H1 (cell line): ENCODE measurements at regions not wholly inside any gene's neighbourhood (a gene's known extent, or its start where the extent isn't known, plus 50 kb on each side); places are given as distances from the start of the nearest gene placed in this dataset.
"Not testable (repeated sequence)": the region's sequence is repeated elsewhere in the genome, so short reads cannot be mapped to it uniquely, and the experiment has no call there.

ENCODE experiments used
- CTCF ChIA-PET: fragments of 300-600 bp; sonication (Branson Sonifier 250); formaldehyde crosslinking; loops from one replicate; lab custom pipeline; 2021; ENCODE audit not compliant: partially characterized antibody; lab: Charles Lee
- POLR2A ChIA-PET: fragments of 300-600 bp; sonication (Branson Sonifier 250); formaldehyde crosslinking; loops from one replicate; lab custom pipeline; 2021; ENCODE audit warnings: inconsistent platforms; ENCODE audit not compliant: partially characterized antibody; lab: Charles Lee
- DNase-seq, 2 experiments: peaks; one replicate each; pipeline versions ENCODE4 v3.0.0 to v3.0.0-alpha.2; 2010 to 2022; ENCODE audit warnings: low spot score in 2 of 2, low read depth in 1 of 2, mixed read lengths in 1 of 2
- FAIRE-seq: peaks from 2 replicates; lab custom pipeline; 2011; peaks lifted over from hg19 to GRCh38; lab: Jason Lieb, UNC
- H2AFZ ChIP-seq: 2 replicates; pipeline ENCODE4 v1.8.1; 2012; ENCODE audit warnings: low read length, inconsistent platforms
- H2AK5ac ChIP-seq: 2 replicates; pipeline ENCODE4 v1.6.1; 2013; ENCODE audit warnings: low read depth, low read length
- H2BK120ac ChIP-seq: replicated peaks from 2 replicates; pipeline ENCODE3; 2013; ENCODE audit warnings: low read depth, low read length, inconsistent platforms
- H2BK12ac ChIP-seq: 2 replicates; pipeline ENCODE4 v1.6.1; 2013; ENCODE audit warnings: low read depth, low read length
- H2BK15ac ChIP-seq: 2 replicates; pipeline ENCODE4 v1.6.1; 2013; ENCODE audit warnings: low read length
- H2BK20ac ChIP-seq: 2 replicates; pipeline ENCODE4 v1.6.1; 2013; ENCODE audit warnings: low read length
- H2BK5ac ChIP-seq: 2 replicates; pipeline ENCODE4 v1.6.1; 2013; ENCODE audit warnings: low read depth, low read length
- H3K14ac ChIP-seq: 2 replicates; pipeline ENCODE4 v1.6.1; 2013; ENCODE audit warnings: inconsistent platforms; ENCODE audit not compliant: insufficient read length
- H3K18ac ChIP-seq: 2 replicates; pipeline ENCODE4 v1.6.1; 2013; ENCODE audit warnings: low read length; ENCODE audit errors: extremely low read depth
- H3K23ac ChIP-seq: 2 replicates; pipeline ENCODE4 v1.6.1; 2013; ENCODE audit warnings: inconsistent platforms; ENCODE audit not compliant: insufficient read length
- H3K23me2 ChIP-seq: 2 replicates; pipeline ENCODE4 v1.6.1; 2013; ENCODE audit warnings: low read depth, low read length
- H3K27ac ChIP-seq: 2 replicates; pipeline ENCODE4 v1.6.1; 2011; ENCODE audit warnings: low read depth, low read length, inconsistent platforms
- H3K27me3 ChIP-seq, 4 experiments: replicated peaks in 1 of 4; 1 replicate in 1 of 4; 2 replicates in 3 of 4; pipeline versions ENCODE4 v1.6.1 to v1.8.1; 2011 to 2013; ENCODE audit warnings: low read length in 3 of 4, mild to moderate bottlenecking in 3 of 4, inconsistent platforms in 2 of 4, mixed read lengths in 2 of 4, moderate library complexity in 1 of 4; ENCODE audit not compliant: control insufficient read depth in 3 of 4, insufficient read depth in 3 of 4; ENCODE audit errors: extremely low read depth in 1 of 4
- H3K36me3 ChIP-seq, 4 experiments: 2 replicates each; pipeline versions ENCODE4 v1.6.1 to v1.8.1; 2011 to 2013; ENCODE audit warnings: mild to moderate bottlenecking in 4 of 4, low read length in 3 of 4, moderate library complexity in 2 of 4, control low read depth in 1 of 4, inconsistent platforms in 1 of 4; ENCODE audit not compliant: insufficient read depth in 4 of 4, control insufficient read depth in 2 of 4
- H3K4ac ChIP-seq: replicated peaks from 2 replicates; pipeline ENCODE3; 2013; ENCODE audit warnings: low read length, low read depth, mixed read lengths, inconsistent platforms; ENCODE audit not compliant: insufficient read length
- H3K4me1 ChIP-seq, 4 experiments: replicated peaks in 1 of 4; 1 replicate in 1 of 4; 2 replicates in 3 of 4; pipeline versions ENCODE4 v1.6.1 to v1.8.1; 2011 to 2013; ENCODE audit warnings: low read length in 3 of 4, inconsistent platforms in 2 of 4, mixed read lengths in 1 of 4; ENCODE audit not compliant: insufficient read depth in 4 of 4, control insufficient read depth in 3 of 4
- H3K4me2 ChIP-seq, 2 experiments: 2 replicates each; pipeline versions ENCODE4 v1.6.1 to v1.8.1; 2011 to 2013; ENCODE audit warnings: low read depth in 2 of 2, low read length in 2 of 2, control low read depth in 1 of 2, inconsistent platforms in 1 of 2, mild to moderate bottlenecking in 1 of 2; ENCODE audit not compliant: insufficient read depth in 1 of 2
- H3K4me3 ChIP-seq, 4 experiments: fragments of 200-600, 300-600 bp in 1 of 4; sonication (generic), shearing (Covaris generic), sonication (Bioruptor Twin) in 1 of 4; 2 replicates each; pipeline versions ENCODE4 v1.5.1 to v1.8.1; 2011 to 2016; ENCODE audit warnings: low read length in 4 of 4, low read depth in 3 of 4, control low read depth in 2 of 4, inconsistent platforms in 2 of 4, mild to moderate bottlenecking in 2 of 4, mixed read lengths in 1 of 4, moderate library complexity in 1 of 4; ENCODE audit not compliant: insufficient read depth in 2 of 4; ENCODE audit errors: extremely low read depth in 1 of 4
- H3K56ac ChIP-seq: replicated peaks from 2 replicates; pipeline ENCODE3; 2013; ENCODE audit warnings: low read depth, mild to moderate bottlenecking, mixed read lengths, low read length, inconsistent platforms; ENCODE audit not compliant: insufficient read length
- H3K79me1 ChIP-seq: 2 replicates; pipeline ENCODE4 v1.6.1; 2013; ENCODE audit warnings: low read depth, low read length, control low read depth
- H3K79me2 ChIP-seq, 2 experiments: 2 replicates each; pipeline versions ENCODE4 v1.6.1 to v1.8.1; 2012 to 2013; ENCODE audit warnings: low read length in 2 of 2, mild to moderate bottlenecking in 2 of 2, inconsistent platforms in 1 of 2; ENCODE audit not compliant: insufficient read depth in 2 of 2, control insufficient read depth in 1 of 2
- H3K9ac ChIP-seq, 4 experiments: replicated peaks in 1 of 4; 1 replicate in 1 of 4; 2 replicates in 3 of 4; pipeline versions ENCODE4 v1.6.1 to v1.8.1; 2011 to 2013; ENCODE audit warnings: low read depth in 3 of 4, low read length in 3 of 4, control low read depth in 2 of 4, mild to moderate bottlenecking in 2 of 4, moderate library complexity in 2 of 4, inconsistent platforms in 1 of 4; ENCODE audit errors: extremely low read depth in 1 of 4
- H3K9me3 ChIP-seq, 2 experiments: 2 replicates each; pipeline versions ENCODE4 v1.6.1 to v1.8.1; 2012 to 2013; ENCODE audit warnings: mild to moderate bottlenecking in 2 of 2, moderate library complexity in 2 of 2, control low read depth in 1 of 2, inconsistent platforms in 1 of 2, low read depth in 1 of 2, low read length in 1 of 2, mixed read lengths in 1 of 2; ENCODE audit not compliant: insufficient read depth in 2 of 2
- H4K20me1 ChIP-seq, 2 experiments: replicated peaks in 1 of 2; 2 replicates each; pipeline versions ENCODE3 to v1.8.1; 2011 to 2013; ENCODE audit warnings: inconsistent platforms in 2 of 2, low read length in 2 of 2, mild to moderate bottlenecking in 1 of 2; ENCODE audit not compliant: insufficient read depth in 2 of 2, control insufficient read depth in 1 of 2
- H4K5ac ChIP-seq: 2 replicates; pipeline ENCODE4 v1.6.1; 2013; ENCODE audit warnings: low read length, low read depth, mixed read lengths, inconsistent platforms; ENCODE audit not compliant: insufficient read length
- H4K8ac ChIP-seq: 2 replicates; pipeline ENCODE4 v1.8.0; 2013; ENCODE audit warnings: mild to moderate bottlenecking, moderate library complexity, low read length, inconsistent platforms; ENCODE audit not compliant: insufficient read depth; ENCODE audit errors: extremely low read depth
- H4K91ac ChIP-seq: replicated peaks from 2 replicates; pipeline ENCODE3; 2013; ENCODE audit warnings: low read length, mixed read lengths, inconsistent platforms; ENCODE audit not compliant: insufficient read length
- WGBS, 2 experiments: shearing (Covaris generic) in 1 of 2; methylation state at CpG; one replicate each; pipeline versions ENCODE4 v1.1.6 to v1.1.7; 2013 to 2015; ENCODE audit warnings: low lambda C conversion rate in 2 of 2, mixed read lengths in 2 of 2, inconsistent platforms in 1 of 2, low coverage in 1 of 2, missing lambda C conversion rate in 1 of 2; ENCODE audit not compliant: insufficient replicate concordance in 2 of 2, insufficient coverage in 1 of 2, insufficient read length in 1 of 2; ENCODE audit errors: extremely low coverage in 1 of 2, missing lambda C conversion rate in 1 of 2; 5-methylcytosine and 5-hydroxymethylcytosine counted together

DNA sequence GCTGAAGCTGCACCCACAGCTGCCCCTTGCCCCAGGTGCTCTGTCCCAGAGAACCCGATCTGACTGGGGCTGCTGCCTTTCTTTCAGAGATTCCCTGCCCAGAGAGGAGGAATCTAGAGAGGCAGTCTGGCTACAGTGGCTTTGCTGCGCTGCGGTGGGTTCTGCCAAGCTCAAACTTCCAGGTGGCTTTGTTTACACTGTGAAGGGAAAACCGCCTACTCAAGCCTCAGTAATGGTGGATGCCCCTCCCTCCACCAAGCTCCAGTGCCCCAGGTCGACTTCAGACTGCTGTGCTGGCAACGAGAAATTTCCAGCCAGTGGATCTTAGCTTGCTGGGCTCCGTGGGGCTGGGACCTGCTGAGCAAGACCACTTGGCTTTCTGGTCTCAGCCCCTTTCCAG is 130.4 kb upstream of the SLC35G4 start:
- H3K4me3 ChIP-seq, H2AK5ac ChIP-seq, H3K9ac ChIP-seq, FAIRE-seq, H3K4me2 ChIP-seq, H4K91ac ChIP-seq, H3K18ac ChIP-seq, H4K20me1 ChIP-seq, H3K27ac ChIP-seq, H2BK120ac ChIP-seq, H2BK20ac ChIP-seq, H4K8ac ChIP-seq, H2BK5ac ChIP-seq, H2BK15ac ChIP-seq, H3K14ac ChIP-seq, H3K23me2 ChIP-seq, H3K36me3 ChIP-seq, DNase-seq, POLR2A ChIA-PET, H3K4me1 ChIP-seq, H3K79me2 ChIP-seq, H2AFZ ChIP-seq, H3K27me3 ChIP-seq, H3K56ac ChIP-seq, H3K79me1 ChIP-seq, H3K9me3 ChIP-seq, H2BK12ac ChIP-seq, H3K4ac ChIP-seq, H3K23ac ChIP-seq, H4K5ac ChIP-seq: not testable (repeated sequence)
- WGBS, 2 experiments: 79% methylated on average over 5 of the region's 7 CpGs; no CpG with 5 or more reads in 1 of the 2 experiments
- CTCF ChIA-PET: interaction anchor here (0.8 kb wide), 1 partner anchor 40 kb away, joined by 3 read pairs; no protein-coding TSS in a partner anchor
